ENCODE measurements at regions not wholly inside any gene's neighbourhood (a gene's known extent, or its start where the extent isn't known, plus 50 kb on each side); places are given as distances from the start of the nearest gene placed in this dataset.

- TF ChIP-seq CTCF (IDR thresholded peaks at IDR 0.05) (no peak), POLR2AphosphoS5 (IDR thresholded peaks at IDR 0.05; ENCODE audit: low read depth, low read length) (no peak), TCF7L2 (IDR thresholded peaks at IDR 0.05; ENCODE audit: low read depth, low read length) (no peak)
Measured at GRCh38 chr1:199353906-199354305, 673.6 kb upstream of the NR5A2 start.
